ENCODE measurements at regions not wholly inside any gene's neighbourhood (a gene's known extent, or its start where the extent isn't known, plus 50 kb on each side); places are given as distances from the start of the nearest gene placed in this dataset.
"Not testable (repeated sequence)": the region's sequence is repeated elsewhere in the genome, so short reads cannot be mapped to it uniquely, and the experiment has no call there.

- not testable (repeated sequence) for H3K36me3 ChIP-seq (ENCODE audit: insufficient read depth, low read length); DNase-seq; H3K9me3 ChIP-seq (ENCODE audit: low read length); H3K79me2 ChIP-seq (ENCODE audit: low read length); H3K4me3 ChIP-seq (ENCODE audit: low read length); H3K9me2 ChIP-seq (replicated peaks; ENCODE audit: insufficient read depth, low read length); H3K27me3 ChIP-seq (ENCODE audit: low read length); H3K27ac ChIP-seq (ENCODE audit: low read length); H3K4me2 ChIP-seq (ENCODE audit: low read depth, low read length, poor library complexity, severe bottlenecking); H3K9ac ChIP-seq (ENCODE audit: low read length); H4K20me1 ChIP-seq (ENCODE audit: insufficient read depth, low read depth, low read length); H2AFZ ChIP-seq (ENCODE audit: low read length)
- peaks cover 20% of the 10 kb centered on the region for H3K4me1 ChIP-seq (ENCODE audit: low read length)
Observed at GRCh38 chr6:26191512-26191911, 104.3 kb downstream of the HFE start.

- Histone ChIP-seq H3K4me2 (ENCODE audit: low read depth, low read length, poor library complexity, severe bottlenecking) (peak overlapping the region; percentile 79), H3K79me2 (ENCODE audit: low read length) (peaks cover 6% of the 10 kb centered on the region), H3K9ac (ENCODE audit: low read length) (peak overlapping the region; percentile 89), H3K9me3 (ENCODE audit: low read length) (no peaks in the 10 kb centered on the region), H4K20me1 (ENCODE audit: insufficient read depth, low read depth, low read length) (peaks cover 4% of the 10 kb centered on the region; the same call in 1 of the 2 replicates), H2AFZ (ENCODE audit: low read length) (no peak overlapping the region), H3K4me3 (ENCODE audit: low read length) (no peak overlapping the region), H3K36me3 (ENCODE audit: insufficient read depth, low read length) (no peaks in the 10 kb centered on the region), H3K27me3 (ENCODE audit: low read length) (no peaks in the 10 kb centered on the region), H3K27ac (ENCODE audit: low read length) (no peak overlapping the region), H3K9me2 (replicated peaks; ENCODE audit: insufficient read depth, low read length) (no peaks in the 10 kb centered on the region), H3K4me1 (ENCODE audit: low read length) (peaks cover 35% of the 10 kb centered on the region)
- no peak for DNase-seq
Observed at GRCh38 chr6:26193467-26194328, 106.5 kb downstream of the HFE start.

- H2AFZ ChIP-seq (ENCODE audit: low read length) = no peak overlapping the region
- peaks cover 39% of the 10 kb centered on the region for H3K4me1 ChIP-seq (ENCODE audit: low read length)
- H3K36me3 ChIP-seq (ENCODE audit: insufficient read depth, low read length) = no peaks in the 10 kb centered on the region
- no peaks in the 10 kb centered on the region for H3K9me3 ChIP-seq (ENCODE audit: low read length)
- DNase-seq = no peak
- no peaks in the 10 kb centered on the region for H3K9me2 ChIP-seq (replicated peaks; ENCODE audit: insufficient read depth, low read length)
- peak overlapping the region; percentile 86; the same call in 1 of the 2 replicates for H3K27ac ChIP-seq (ENCODE audit: low read length)
- peak overlapping the region; percentile 89 for H3K9ac ChIP-seq (ENCODE audit: low read length)
- H3K79me2 ChIP-seq (ENCODE audit: low read length) = peaks cover 6% of the 10 kb centered on the region
- peaks cover 4% of the 10 kb centered on the region; the same call in 1 of the 2 replicates for H4K20me1 ChIP-seq (ENCODE audit: insufficient read depth, low read depth, low read length)
- no peaks in the 10 kb centered on the region for H3K27me3 ChIP-seq (ENCODE audit: low read length)
- peak overlapping the region; percentile 79 for H3K4me2 ChIP-seq (ENCODE audit: low read depth, low read length, poor library complexity, severe bottlenecking)
- peak overlapping the region; percentile 80 for H3K4me3 ChIP-seq (ENCODE audit: low read length)
Observed at GRCh38 chr6:26194329-26194701, 107.1 kb downstream of the HFE start.

- peak overlapping the region; percentile 79 for H3K4me2 ChIP-seq (ENCODE audit: low read depth, low read length, poor library complexity, severe bottlenecking)
- H3K27ac ChIP-seq (ENCODE audit: low read length) = peak overlapping the region; percentile 86
- H3K9ac ChIP-seq (ENCODE audit: low read length) = peak overlapping the region; percentile 89
- no peaks in the 10 kb centered on the region for H3K9me2 ChIP-seq (replicated peaks; ENCODE audit: insufficient read depth, low read length)
- no peak for DNase-seq
- no peaks in the 10 kb centered on the region for H3K27me3 ChIP-seq (ENCODE audit: low read length)
- H2AFZ ChIP-seq (ENCODE audit: low read length) = no peak overlapping the region
- H3K4me1 ChIP-seq (ENCODE audit: low read length) = peaks cover 39% of the 10 kb centered on the region
- peaks cover 4% of the 10 kb centered on the region; the same call in 1 of the 2 replicates for H4K20me1 ChIP-seq (ENCODE audit: insufficient read depth, low read depth, low read length)
- H3K36me3 ChIP-seq (ENCODE audit: insufficient read depth, low read length) = no peaks in the 10 kb centered on the region
- H3K9me3 ChIP-seq (ENCODE audit: low read length) = no peaks in the 10 kb centered on the region
- peaks cover 6% of the 10 kb centered on the region for H3K79me2 ChIP-seq (ENCODE audit: low read length)
- H3K4me3 ChIP-seq (ENCODE audit: low read length) = peak overlapping the region; percentile 80
Observed at GRCh38 chr6:26194816-26195375, 107.7 kb downstream of the HFE start.

GRCh38 chr6:26195376-26195923 is 108.2 kb downstream of the HFE start:
- peak overlapping the region; percentile 89 for H3K9ac ChIP-seq (ENCODE audit: low read length)
- H3K4me2 ChIP-seq (ENCODE audit: low read depth, low read length, poor library complexity, severe bottlenecking) = peak overlapping the region; percentile 79
- H3K4me3 ChIP-seq (ENCODE audit: low read length) = peak overlapping the region; percentile 80
- H3K4me1 ChIP-seq (ENCODE audit: low read length) = peaks cover 39% of the 10 kb centered on the region
- peak; percentile 95 for DNase-seq
- no peaks in the 10 kb centered on the region for H3K36me3 ChIP-seq (ENCODE audit: insufficient read depth, low read length)
- H2AFZ ChIP-seq (ENCODE audit: low read length) = no peak overlapping the region; the same call in 1 of the 2 replicates
- no peaks in the 10 kb centered on the region for H3K9me3 ChIP-seq (ENCODE audit: low read length)
- H3K79me2 ChIP-seq (ENCODE audit: low read length) = peaks cover 6% of the 10 kb centered on the region
- no peaks in the 10 kb centered on the region for H3K9me2 ChIP-seq (replicated peaks; ENCODE audit: insufficient read depth, low read length)
- no peaks in the 10 kb centered on the region for H3K27me3 ChIP-seq (ENCODE audit: low read length)
- H4K20me1 ChIP-seq (ENCODE audit: insufficient read depth, low read depth, low read length) = peaks cover 4% of the 10 kb centered on the region; the same call in 1 of the 2 replicates
- peak overlapping the region; percentile 86 for H3K27ac ChIP-seq (ENCODE audit: low read length)

GRCh38 chr6:26195924-26196845 is 109.0 kb downstream of the HFE start:
- no peaks in the 10 kb centered on the region for H3K27me3 ChIP-seq (ENCODE audit: low read length)
- no peaks in the 10 kb centered on the region for H3K36me3 ChIP-seq (ENCODE audit: insufficient read depth, low read length)
- no peaks in the 10 kb centered on the region for H3K9me3 ChIP-seq (ENCODE audit: low read length)
- peak overlapping the region; percentile 89 for H3K9ac ChIP-seq (ENCODE audit: low read length)
- H3K9me2 ChIP-seq (replicated peaks; ENCODE audit: insufficient read depth, low read length) = no peaks in the 10 kb centered on the region
- H2AFZ ChIP-seq (ENCODE audit: low read length) = no peak overlapping the region
- H3K4me2 ChIP-seq (ENCODE audit: low read depth, low read length, poor library complexity, severe bottlenecking) = peak overlapping the region; percentile 79
- peaks cover 4% of the 10 kb centered on the region; the same call in 1 of the 2 replicates for H4K20me1 ChIP-seq (ENCODE audit: insufficient read depth, low read depth, low read length)
- DNase-seq = peak; percentile 85
- peaks cover 6% of the 10 kb centered on the region for H3K79me2 ChIP-seq (ENCODE audit: low read length)
- H3K27ac ChIP-seq (ENCODE audit: low read length) = peak overlapping the region; percentile 86
- H3K4me3 ChIP-seq (ENCODE audit: low read length) = peak overlapping the region; percentile 80
- H3K4me1 ChIP-seq (ENCODE audit: low read length) = peaks cover 39% of the 10 kb centered on the region

- Histone ChIP-seq H3K9me2 (replicated peaks; ENCODE audit: insufficient read depth, low read length) (no peaks in the 10 kb centered on the region), H3K4me2 (ENCODE audit: low read depth, low read length, poor library complexity, severe bottlenecking) (peak overlapping the region; percentile 79), H3K36me3 (ENCODE audit: insufficient read depth, low read length) (no peaks in the 10 kb centered on the region), H3K9me3 (ENCODE audit: low read length) (no peaks in the 10 kb centered on the region), H3K27ac (ENCODE audit: low read length) (peak overlapping the region; percentile 86), H3K79me2 (ENCODE audit: low read length) (peaks cover 6% of the 10 kb centered on the region), H4K20me1 (ENCODE audit: insufficient read depth, low read depth, low read length) (peaks cover 4% of the 10 kb centered on the region; the same call in 1 of the 2 replicates), H3K4me1 (ENCODE audit: low read length) (peaks cover 39% of the 10 kb centered on the region), H3K27me3 (ENCODE audit: low read length) (no peaks in the 10 kb centered on the region), H3K9ac (ENCODE audit: low read length) (peak overlapping the region; percentile 89), H2AFZ (ENCODE audit: low read length) (no peak overlapping the region), H3K4me3 (ENCODE audit: low read length) (peak overlapping the region; percentile 80)
- peak; percentile 95 for DNase-seq
Observed at GRCh38 chr6:26196846-26197635, 109.8 kb downstream of the HFE start.
